GM23338 (cell line): ENCODE measurements at regions not wholly inside any gene's neighbourhood (a gene's known extent, or its start where the extent isn't known, plus 50 kb on each side); places are given as distances from the start of the nearest gene placed in this dataset.

ENCODE experiments used
- ATAC-seq: fragments of 200-7000 bp; cut with Tn5 transposase; 3 replicates; pipeline ENCODE4 v1.9.1; 2020
- DNase-seq: peaks from one replicate; pipeline ENCODE4 v3.0.0-alpha.2; 2015; ENCODE audit warnings: low spot score
- H2AFZ ChIP-seq: fragments of 200-600 bp; sonication (generic); 2 replicates; pipeline ENCODE4 v1.8.0; 2016; ENCODE audit warnings: antibody characterized with exemption, mild to moderate bottlenecking, moderate library complexity
- H3F3A ChIP-seq: fragments of 200-600 bp; sonication (generic); replicated peaks from 2 replicates; pipeline ENCODE4 v1.8.0; 2017; ENCODE audit warnings: antibody characterized with exemption, mixed run types, low read depth
- H3K27ac ChIP-seq: fragments of 200-600 bp; sonication (generic); 2 replicates; pipeline ENCODE4 v1.6.1; 2016; ENCODE audit warnings: low read depth
- H3K27me3 ChIP-seq: fragments of 200-600 bp; sonication (generic); 2 replicates; pipeline ENCODE4 v1.8.0; 2016; ENCODE audit warnings: mild to moderate bottlenecking, mixed run types, moderate library complexity; ENCODE audit not compliant: insufficient read depth
- H3K36me3 ChIP-seq: fragments of 200-600 bp; sonication (generic); 2 replicates; pipeline ENCODE4 v1.8.0; 2016; ENCODE audit warnings: mild to moderate bottlenecking; ENCODE audit not compliant: insufficient read depth
- H3K4me1 ChIP-seq: fragments of 200-600 bp; sonication (generic); 2 replicates; pipeline ENCODE4 v1.8.0; 2016; ENCODE audit warnings: mild to moderate bottlenecking, moderate library complexity; ENCODE audit not compliant: insufficient read depth
- H3K4me2 ChIP-seq: fragments of 200-600 bp; sonication (generic); 2 replicates; pipeline ENCODE4 v1.7.1; 2017; ENCODE audit warnings: mixed run types
- H3K4me3 ChIP-seq: fragments of 200-600 bp; sonication (generic); 2 replicates; pipeline ENCODE4 v1.6.1; 2016; ENCODE audit warnings: mixed run types
- H3K79me2 ChIP-seq: fragments of 200-600 bp; sonication (generic); replicated peaks from 2 replicates; pipeline ENCODE4 v1.8.0; 2017; ENCODE audit warnings: mild to moderate bottlenecking; ENCODE audit not compliant: insufficient read depth
- H3K9me2 ChIP-seq: fragments of 200-600 bp; sonication (generic); 2 replicates; pipeline ENCODE4 v1.8.0; 2017; ENCODE audit not compliant: insufficient read depth
- H4K20me1 ChIP-seq: fragments of 200-600 bp; sonication (generic); replicated peaks from 2 replicates; pipeline ENCODE4 v1.8.0; 2017; ENCODE audit warnings: mild to moderate bottlenecking; ENCODE audit not compliant: insufficient read depth
- H3K27ac Mint-ChIP-seq: 2 replicates; pipeline ENCODE4 v1.8.0; 2020; ENCODE audit warnings: inconsistent platforms, mild to moderate bottlenecking, moderate library complexity, mixed read lengths
- H3K27me3 Mint-ChIP-seq: 3 replicates; pipeline ENCODE4 v1.8.0; 2022; ENCODE audit warnings: low read depth, mild to moderate bottlenecking, moderate library complexity, mixed read lengths, inconsistent platforms; ENCODE audit not compliant: insufficient read depth, poor library complexity
- H3K36me3 Mint-ChIP-seq: 3 replicates; pipeline ENCODE4 v1.8.0; 2021; ENCODE audit warnings: low read depth, mild to moderate bottlenecking, inconsistent platforms, moderate library complexity, mixed read lengths
- H3K4me1 Mint-ChIP-seq: 3 replicates; pipeline ENCODE4 v1.8.0; 2020; ENCODE audit warnings: mild to moderate bottlenecking, inconsistent platforms, mixed read lengths
- H3K4me3 Mint-ChIP-seq: 3 replicates; pipeline ENCODE4 v1.8.0; 2021; ENCODE audit warnings: moderate library complexity, mild to moderate bottlenecking, inconsistent platforms, mixed read lengths
- H3K9me3 Mint-ChIP-seq: 3 replicates; pipeline ENCODE4 v1.8.0; 2020; ENCODE audit warnings: moderate library complexity, mild to moderate bottlenecking, inconsistent platforms, mixed read lengths
- CREB1 ChIP-seq: fragments of 250-450 bp; sonication (Bioruptor Pico); IDR thresholded peaks from 2 replicates; pipeline ENCODE4 v1.5.0; 2020; ENCODE audit warnings: low read depth, mild to moderate bottlenecking, moderate library complexity
- CTCF ChIP-seq, 2 experiments: fragments of 200-600 bp in 1 of 2; sonication (generic) in 1 of 2; conservative IDR thresholded peaks; 2 replicates each; pipeline versions ENCODE4 v1.5.1 to v1.6.1; 2016 to 2017; ENCODE audit warnings: antibody characterized with exemption in 2 of 2, low read depth in 2 of 2, mild to moderate bottlenecking in 2 of 2, moderate library complexity in 1 of 2
- ETS1 ChIP-seq: IDR thresholded peaks from 2 replicates; pipeline ENCODE4 v1.6.1; 2016; ENCODE audit warnings: antibody characterized with exemption
- EZH2 ChIP-seq: fragments of 200-600 bp; sonication (generic); IDR thresholded peaks from one replicate; pipeline ENCODE4 v1.8.0; 2017; ENCODE audit warnings: antibody characterized with exemption, mild to moderate bottlenecking, low read depth; ENCODE audit not compliant: unreplicated experiment
- EZH2phosphoT487 ChIP-seq: fragments of 200-600 bp; sonication (generic); IDR thresholded peaks from one replicate; pipeline ENCODE4 v1.8.1; 2018; ENCODE audit warnings: antibody characterized with exemption; ENCODE audit not compliant: unreplicated experiment
- JUNB ChIP-seq: IDR thresholded peaks from one replicate; pipeline ENCODE4 v1.6.1; 2016; ENCODE audit warnings: antibody characterized with exemption; ENCODE audit not compliant: unreplicated experiment
- NANOG ChIP-seq: IDR thresholded peaks from 2 replicates; pipeline ENCODE4 v1.6.1; 2016; ENCODE audit warnings: antibody characterized with exemption, borderline replicate concordance
- POLR2AphosphoS5 ChIP-seq: IDR thresholded peaks from 2 replicates; pipeline ENCODE4 v1.6.1; 2016; ENCODE audit warnings: antibody characterized with exemption, low read depth
- REST ChIP-seq: IDR thresholded peaks from one replicate; pipeline ENCODE4 v1.6.1; 2018; ENCODE audit warnings: antibody characterized with exemption; ENCODE audit not compliant: unreplicated experiment
- STAT1 ChIP-seq: IDR thresholded peaks from one replicate; pipeline ENCODE4 v1.6.1; 2016; ENCODE audit warnings: antibody characterized with exemption; ENCODE audit not compliant: unreplicated experiment
- ZNF331 ChIP-seq: fragments of 250-450 bp; sonication (Bioruptor Pico); IDR thresholded peaks from 2 replicates; pipeline ENCODE4 v1.5.0; 2020; ENCODE audit warnings: low read depth, mild to moderate bottlenecking, moderate library complexity
- ZNF462 ChIP-seq: fragments of 250-450 bp; sonication (Bioruptor Pico); IDR thresholded peaks from 2 replicates; pipeline ENCODE4 v1.5.0; 2020; ENCODE audit warnings: mild to moderate bottlenecking, moderate library complexity

- H3K27me3 Mint-ChIP-seq = no peaks in the 10 kb centered on the region
These were observed 219.7 kb upstream of the NAALADL2 start for GRCh38 chr3:174639406-174639805.

More at GRCh38 chr3:174639406-174639805, 219.7 kb upstream of the NAALADL2 start:
- no peaks in the 10 kb centered on the region for H3F3A ChIP-seq
- H3K79me2 ChIP-seq = no peaks in the 10 kb centered on the region
- no peak overlapping the region for H3K4me3 ChIP-seq
- TF ChIP-seq CREB1 (no peak), JUNB (no peak), ETS1 (no peak), POLR2AphosphoS5 (no peak), NANOG (no peak), STAT1 (no peak), CTCF (conservative IDR thresholded peaks at IDR 0.05; ENCODE audit: low read depth in 2 of 2) (no peak), EZH2 (no peak), ZNF331 (no peak), ZNF462 (no peak), REST (no peak), EZH2phosphoT487 (no peak)
- H2AFZ ChIP-seq = peak overlapping the region; percentile 28; the same call in 1 of the 2 replicates
- no peaks in the 10 kb centered on the region for H3K27me3 ChIP-seq
- H3K4me2 ChIP-seq = no peak overlapping the region
- DNase-seq (no peak), ATAC-seq (no peak)
- Mint-ChIP-seq H3K4me3 (no peak overlapping the region), H3K36me3 (no peaks in the 10 kb centered on the region), H3K9me3 (no peaks in the 10 kb centered on the region), H3K4me1 (peaks cover 5% of the 10 kb centered on the region), H3K27ac (no peak overlapping the region)
- H3K36me3 ChIP-seq = 0 out of 2 replicates have a peak, but pooled peaks cover 3% of the 10 kb centered on the region
- no peak overlapping the region for H3K27ac ChIP-seq
- no peaks in the 10 kb centered on the region for H3K9me2 ChIP-seq
- H3K4me1 ChIP-seq = peaks cover 4% of the 10 kb centered on the region; the same call in 1 of the 2 replicates
- H4K20me1 ChIP-seq = no peaks in the 10 kb centered on the region
